ENCODE measurements at regions not wholly inside any gene's neighbourhood (a gene's known extent, or its start where the extent isn't known, plus 50 kb on each side); places are given as distances from the start of the nearest gene placed in this dataset.

DNA sequence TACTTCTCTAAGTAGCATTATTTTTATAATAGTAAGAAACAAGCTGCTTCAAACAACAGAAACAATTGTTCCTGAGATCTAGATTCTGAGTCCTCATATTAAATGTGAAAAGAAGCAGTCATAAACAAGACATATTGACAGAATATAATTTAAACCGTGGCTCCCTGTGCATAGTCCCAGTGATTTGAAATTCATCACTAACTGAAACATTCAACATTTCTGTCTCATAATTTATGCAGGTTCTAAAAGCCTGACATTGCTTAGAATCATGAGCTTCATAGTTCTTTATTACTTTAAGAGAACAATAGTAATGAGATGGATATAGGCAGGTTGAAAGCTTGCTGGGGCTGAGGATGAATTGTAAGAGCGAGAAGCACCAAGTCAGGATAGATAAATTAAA is 375.5 kb upstream of the MAGEB18 start:
- DNase-seq, result no peak
- in situ Hi-C loops (cut with MboI; ENCODE audit: low sequenced_read_pairs), result no loop called here
- Histone ChIP-seq H4K91ac (ENCODE audit: insufficient read depth, low read depth, low read length) (no peak overlapping the region), H4K20me1 (ENCODE audit: insufficient read depth, low read length) (no peaks in the 10 kb centered on the region), H3K9ac (ENCODE audit: low read depth, low read length) (no peak overlapping the region), H3K79me1 (ENCODE audit: low read depth in 1 of 2, low read length in 2 of 2) (no peaks in the 10 kb centered on the region), H3K4ac (ENCODE audit: low read depth, low read length) (no peak overlapping the region), H3K56ac (ENCODE audit: extremely low read depth, insufficient read depth, low read length) (no peak overlapping the region), H2BK120ac (ENCODE audit: low read depth, low read length) (no peak overlapping the region), H2BK20ac (ENCODE audit: low read depth, low read length) (no peak overlapping the region), H3K9me1 (ENCODE audit: insufficient read depth, low read length) (no peaks in the 10 kb centered on the region), H2AK5ac (ENCODE audit: low read depth, low read length) (no peak overlapping the region), H3K18ac (ENCODE audit: low read depth, low read length) (no peak overlapping the region), H3K23ac (ENCODE audit: low read depth, low read length) (no peak overlapping the region), H3K4me3 (ENCODE audit: insufficient read depth, low read depth, low read length) (no peak overlapping the region), H2BK15ac (ENCODE audit: low read depth, low read length) (no peak overlapping the region), H3K4me1 (ENCODE audit: control insufficient read depth, insufficient read depth, low read length) (no peaks in the 10 kb centered on the region), H2BK5ac (ENCODE audit: low read depth, low read length, poor library complexity, severe bottlenecking) (no peak overlapping the region), H3K36me3 (ENCODE audit: control insufficient read depth, insufficient read depth, low read length) (no peaks in the 10 kb centered on the region), H3K9me3 (ENCODE audit: control insufficient read depth, insufficient read depth, low read length) (no peaks in the 10 kb centered on the region), H2AFZ (replicated peaks; ENCODE audit: low read length, poor library complexity) (no peak overlapping the region), H3K4me2 (ENCODE audit: low read depth, low read length) (no peak overlapping the region), H4K8ac (ENCODE audit: low read depth in 2 of 2, low read length in 2 of 2) (no peak overlapping the region), H3K27me3 (ENCODE audit: control insufficient read depth, insufficient read depth, low read length) (no peaks in the 10 kb centered on the region), H3K14ac (replicated peaks; ENCODE audit: low read depth, low read length) (no peak overlapping the region), H2AK9ac (replicated peaks; ENCODE audit: low read depth, low read length, poor library complexity) (no peak overlapping the region), H4K5ac (ENCODE audit: low read depth, low read length) (no peak overlapping the region), H3K27ac (ENCODE audit: insufficient read depth, low read length) (no peak overlapping the region)
- intact Hi-C loops (cut with micrococcal nuclease), result no loop called here
- POLR2A ChIA-PET (ENCODE audit: unreplicated experiment), result no interaction called here
- no CpG with 5 or more reads among the region's 2 CpGs for WGBS, 2 experiments (ENCODE audit: extremely low coverage in 2 of 2, insufficient read length in 1 of 2)
- CTCF ChIA-PET, result no interaction called here
- dilution Hi-C loops (cut with HindIII; ENCODE audit: low sequenced_read_pairs, unreplicated experiment), result no loop called here
- no TSS peak for BruUV-seq (replicated peaks)
- no peak for ATAC-seq (ENCODE audit: low read depth)
- TF ChIP-seq BHLHE40 (IDR thresholded peaks at IDR 0.05; ENCODE audit: low read depth, low read length) (no peak), CHD1 (IDR thresholded peaks at IDR 0.05; ENCODE audit: low read depth, low read length) (no peak), NFE2L2 (IDR thresholded peaks at IDR 0.05; ENCODE audit: low read depth, low read length) (no peak), MXI1 (IDR thresholded peaks at IDR 0.05; ENCODE audit: borderline replicate concordance, low read depth, low read length) (no peak), CTCF (conservative IDR thresholded peaks at IDR 0.05; ENCODE audit: low read depth, low read length) (no peak), RCOR1 (IDR thresholded peaks at IDR 0.05; ENCODE audit: insufficient replicate concordance, low read length) (no peak), MAFK (IDR thresholded peaks at IDR 0.05; ENCODE audit: low read depth, low read length) (no peak), RFX5 (IDR thresholded peaks at IDR 0.05; ENCODE audit: low read depth, low read length) (no peak), MAZ (IDR thresholded peaks at IDR 0.05; ENCODE audit: borderline replicate concordance, low read depth, low read length) (no peak), ELK1 (IDR thresholded peaks at IDR 0.05; ENCODE audit: borderline replicate concordance, low read depth, low read length) (no peak), CEBPB (IDR thresholded peaks at IDR 0.05; ENCODE audit: low read depth, low read length) (no peak), FOS (IDR thresholded peaks at IDR 0.05; ENCODE audit: low read depth, low read length) (no peak), RAD21 (IDR thresholded peaks at IDR 0.05; ENCODE audit: low read length) (no peak), SMC3 (IDR thresholded peaks at IDR 0.05; ENCODE audit: low read depth, low read length) (no peak), POLR2A (IDR thresholded peaks at IDR 0.05; ENCODE audit: low read depth, low read length) (no peak)
- TF ChIP-seq, protein P1, sequence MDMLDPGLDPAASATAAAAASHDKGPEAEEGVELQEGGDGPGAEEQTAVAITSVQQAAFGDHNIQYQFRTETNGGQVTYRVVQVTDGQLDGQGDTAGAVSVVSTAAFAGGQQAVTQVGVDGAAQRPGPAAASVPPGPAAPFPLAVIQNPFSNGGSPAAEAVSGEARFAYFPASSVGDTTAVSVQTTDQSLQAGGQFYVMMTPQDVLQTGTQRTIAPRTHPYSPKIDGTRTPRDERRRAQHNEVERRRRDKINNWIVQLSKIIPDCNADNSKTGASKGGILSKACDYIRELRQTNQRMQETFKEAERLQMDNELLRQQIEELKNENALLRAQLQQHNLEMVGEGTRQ (IDR thresholded peaks at IDR 0.05; ENCODE audit: low read depth, low read length), result no peak

Measured in IMR-90 (cell line).